Neuron (in vitro differentiated cells): ENCODE measurements at regions not wholly inside any gene's neighbourhood (a gene's known extent, or its start where the extent isn't known, plus 50 kb on each side); places are given as distances from the start of the nearest gene placed in this dataset.

ENCODE experiments used
- H2AFZ ChIP-seq: one replicate; pipeline ENCODE4 v1.6.1; 2013; ENCODE audit warnings: low read depth, mild to moderate bottlenecking, inconsistent platforms, low read length, moderate library complexity
- H3K27me3 ChIP-seq: one replicate; pipeline ENCODE4 v1.6.1; 2013; ENCODE audit warnings: low read length; ENCODE audit not compliant: insufficient read depth
- H3K36me3 ChIP-seq: one replicate; pipeline ENCODE4 v1.6.1; 2013; ENCODE audit warnings: low read length; ENCODE audit not compliant: insufficient read depth
- H3K4me1 ChIP-seq: one replicate; pipeline ENCODE4 v1.6.1; 2013; ENCODE audit warnings: low read length; ENCODE audit not compliant: insufficient read depth
- H3K4me3 ChIP-seq: 2 replicates; pipeline ENCODE4 v1.5.1; 2013; ENCODE audit warnings: mild to moderate bottlenecking, low read length, moderate library complexity
- H3K9me3 ChIP-seq: one replicate; pipeline ENCODE4 v1.6.1; 2013; ENCODE audit warnings: low read length

DNA sequence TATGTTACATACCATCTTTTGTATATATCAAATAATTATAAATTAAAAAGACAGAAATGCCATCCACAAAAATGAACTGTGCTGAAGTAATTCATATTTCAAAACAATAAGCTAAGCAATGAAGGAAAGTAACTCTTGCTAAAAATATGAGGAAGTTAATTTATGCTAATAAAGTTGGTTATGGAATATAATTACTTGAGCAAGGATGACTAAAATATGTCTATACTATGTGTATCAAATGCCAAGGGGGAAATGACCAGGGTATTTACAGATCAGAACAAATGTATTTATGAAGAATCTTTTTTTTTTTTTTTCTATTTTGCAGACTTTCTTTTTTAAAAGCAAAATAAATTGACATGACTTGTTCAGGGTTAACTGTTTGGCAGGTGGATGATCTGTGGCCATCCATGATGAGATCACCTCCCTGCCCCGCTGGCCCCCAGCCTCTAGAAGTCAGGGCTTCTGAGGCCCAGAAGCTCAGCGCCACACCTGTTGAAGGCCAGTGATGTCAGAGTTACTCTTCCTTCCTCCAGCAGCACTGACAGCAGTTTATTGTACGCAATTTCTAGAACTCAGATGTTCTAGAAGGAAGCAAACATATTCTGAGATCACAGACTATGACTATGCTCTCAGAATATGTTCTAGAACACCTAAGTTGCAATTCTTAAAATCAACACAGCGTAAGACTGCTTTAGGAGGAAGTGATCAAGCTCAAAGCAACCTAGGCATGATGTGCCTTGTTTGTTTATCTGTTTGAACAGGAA, 196.1 kb upstream of the KLF14 start:
- H3K4me1 ChIP-seq = peaks cover 5% of the 10 kb centered on the region
- H3K36me3 ChIP-seq = no peaks in the 10 kb centered on the region
- H2AFZ ChIP-seq = no peak overlapping the region
- H3K27me3 ChIP-seq = no peaks in the 10 kb centered on the region
- H3K4me3 ChIP-seq = no peak overlapping the region
- no peaks in the 10 kb centered on the region for H3K9me3 ChIP-seq

DNA sequence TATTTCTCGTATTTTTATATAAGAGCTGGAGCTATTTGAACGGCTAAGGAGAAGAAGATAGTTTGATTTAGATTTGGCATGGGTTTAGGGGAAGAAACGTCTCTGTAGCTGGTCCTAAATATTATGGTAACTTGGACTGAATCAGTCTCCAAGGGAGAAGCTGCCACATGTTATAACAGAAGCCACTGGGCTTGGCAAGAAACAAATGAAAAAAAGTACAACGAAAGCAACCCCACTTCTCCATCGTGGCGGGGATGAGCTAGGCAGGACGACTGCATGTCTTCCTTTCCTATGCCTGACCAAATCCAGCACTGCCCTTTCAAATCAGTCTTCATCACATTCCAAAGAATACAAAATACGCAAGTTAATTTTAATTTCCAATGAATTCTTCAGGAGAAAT, 196.7 kb upstream of the KLF14 start:
- no peak overlapping the region for H2AFZ ChIP-seq
- no peaks in the 10 kb centered on the region for H3K36me3 ChIP-seq
- H3K4me3 ChIP-seq = no peak overlapping the region
- peaks cover 5% of the 10 kb centered on the region for H3K4me1 ChIP-seq
- H3K9me3 ChIP-seq = no peaks in the 10 kb centered on the region
- no peaks in the 10 kb centered on the region for H3K27me3 ChIP-seq

DNA sequence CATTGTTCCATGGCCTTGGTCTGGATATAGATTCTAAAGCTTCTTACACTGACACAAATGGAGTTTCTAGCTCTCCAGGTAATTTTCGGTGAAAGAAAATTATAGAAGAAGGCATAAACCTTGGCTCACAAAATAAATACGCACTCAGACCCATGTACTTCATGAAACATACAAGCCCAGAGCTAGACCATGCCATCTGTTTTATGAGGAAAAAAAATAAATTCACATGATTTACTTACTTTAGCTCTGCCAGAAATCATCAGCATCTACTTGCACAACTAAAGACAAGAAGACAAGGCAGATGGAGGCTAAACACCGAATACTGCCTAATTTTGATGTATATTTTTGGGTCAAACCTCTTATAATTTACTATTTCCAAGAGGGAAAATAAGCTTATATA, 197.4 kb upstream of the KLF14 start:
- Histone ChIP-seq H3K9me3 (no peaks in the 10 kb centered on the region), H3K36me3 (no peaks in the 10 kb centered on the region), H3K27me3 (no peaks in the 10 kb centered on the region), H2AFZ (no peak overlapping the region), H3K4me1 (peaks cover 5% of the 10 kb centered on the region), H3K4me3 (no peak overlapping the region)

DNA sequence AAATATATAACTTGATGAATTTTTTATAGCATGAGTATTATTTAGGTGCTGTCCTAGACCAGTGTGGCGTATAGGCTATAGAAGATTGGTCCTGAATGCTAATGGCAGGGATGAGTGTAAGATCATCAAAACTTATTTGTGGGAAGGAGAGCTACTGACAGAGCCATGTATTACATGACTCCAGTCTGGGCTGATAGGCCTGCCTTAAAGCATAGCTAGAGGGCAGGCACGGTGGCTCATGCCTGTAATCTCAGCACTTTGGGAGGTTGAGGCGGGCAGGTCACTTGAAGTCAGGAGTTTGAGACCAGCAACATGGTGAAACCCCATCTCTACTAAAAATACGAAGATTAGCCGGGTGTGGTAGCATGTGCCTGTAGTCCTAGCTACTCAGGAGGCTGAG, 198.1 kb upstream of the KLF14 start:
- no peak overlapping the region for H2AFZ ChIP-seq
- peaks cover 5% of the 10 kb centered on the region for H3K4me1 ChIP-seq
- H3K4me3 ChIP-seq = no peak overlapping the region
- H3K36me3 ChIP-seq = no peaks in the 10 kb centered on the region
- H3K9me3 ChIP-seq = no peaks in the 10 kb centered on the region
- H3K27me3 ChIP-seq = no peaks in the 10 kb centered on the region

DNA sequence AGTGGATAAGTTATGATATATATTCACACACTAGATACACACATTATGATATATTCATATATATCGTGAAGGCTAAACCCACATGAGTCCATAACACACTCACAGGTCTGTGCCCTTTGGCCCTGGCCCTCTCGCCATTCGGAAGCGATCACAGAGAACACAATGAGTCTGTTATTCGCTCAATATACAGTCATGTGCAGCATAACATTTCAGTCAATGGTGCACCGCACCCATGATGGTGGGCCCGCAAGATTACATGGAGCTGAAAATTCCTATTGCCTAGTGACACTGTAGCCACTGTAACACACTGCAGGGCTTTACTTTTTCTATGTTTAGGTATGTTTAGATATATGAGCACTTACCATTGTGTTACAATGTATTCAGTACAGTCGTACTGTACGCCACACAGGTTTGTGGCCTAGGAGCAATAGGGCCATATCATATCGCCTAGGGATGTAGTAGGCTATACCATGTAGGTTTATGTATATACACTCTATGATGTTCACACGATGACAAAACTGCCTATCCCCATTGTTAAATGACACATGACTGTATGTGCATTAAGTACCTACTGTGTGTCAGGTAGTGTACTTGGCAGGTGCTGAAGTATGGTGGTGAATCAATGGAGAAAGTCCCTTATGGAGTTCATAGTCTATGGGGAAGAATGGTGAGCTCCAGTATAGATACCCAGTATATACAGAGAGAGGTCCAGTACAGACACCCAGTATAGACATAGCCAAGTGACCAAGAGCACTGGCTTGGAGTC, 198.8 kb upstream of the KLF14 start:
- Histone ChIP-seq H2AFZ (no peak overlapping the region), H3K4me3 (no peak overlapping the region), H3K9me3 (no peaks in the 10 kb centered on the region), H3K27me3 (no peaks in the 10 kb centered on the region), H3K36me3 (no peaks in the 10 kb centered on the region), H3K4me1 (no peaks in the 10 kb centered on the region)

DNA sequence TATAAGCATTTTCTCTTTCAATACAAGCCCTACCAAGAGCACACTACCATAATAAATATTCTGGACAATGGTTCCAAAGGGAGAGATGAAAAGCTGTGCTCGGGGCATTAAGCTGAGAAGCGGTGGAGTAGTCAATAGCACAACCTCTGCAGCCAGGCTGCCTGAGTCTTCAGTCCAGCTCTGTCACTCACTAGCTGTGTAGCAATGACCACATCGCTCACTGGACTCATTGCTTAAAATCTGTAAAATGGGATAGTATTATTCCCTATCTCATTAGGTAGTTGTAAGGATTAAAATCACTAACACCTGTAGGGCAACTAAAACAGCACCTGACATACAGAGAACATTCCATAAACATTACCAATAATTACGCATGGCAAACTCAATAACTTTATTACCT, 199.9 kb upstream of the KLF14 start:
- no peak overlapping the region for H3K4me3 ChIP-seq
- no peak overlapping the region for H2AFZ ChIP-seq
- H3K4me1 ChIP-seq = peaks cover 8% of the 10 kb centered on the region
- no peaks in the 10 kb centered on the region for H3K27me3 ChIP-seq
- H3K36me3 ChIP-seq = no peaks in the 10 kb centered on the region
- H3K9me3 ChIP-seq = no peaks in the 10 kb centered on the region

DNA sequence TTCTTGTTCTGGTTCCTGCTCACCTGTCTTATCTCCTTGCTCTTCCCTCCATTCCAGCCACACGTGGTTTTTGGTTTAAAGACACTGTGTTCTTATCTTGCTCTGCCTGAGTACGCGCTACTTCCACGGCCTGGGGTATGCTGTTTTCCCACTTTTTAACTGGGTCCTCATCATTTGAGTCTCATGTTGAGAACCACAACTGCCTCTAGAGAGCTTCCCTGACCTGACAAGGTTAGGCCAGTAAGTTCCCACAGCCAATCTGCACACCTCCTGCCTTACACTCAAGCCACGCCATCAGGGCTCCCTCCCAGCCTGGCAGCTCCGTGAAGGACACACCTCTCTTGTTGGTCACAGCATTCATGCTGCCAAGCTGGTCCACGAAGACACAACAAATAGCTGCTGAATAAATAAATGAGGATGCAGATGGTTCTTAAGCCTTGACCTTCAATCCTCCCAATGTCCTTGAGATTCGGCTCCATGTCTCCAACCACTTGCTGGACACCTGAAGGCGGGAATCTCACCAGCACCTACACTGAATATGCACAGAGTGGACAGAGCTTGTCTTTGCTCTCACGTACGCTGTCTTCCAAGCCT, 201.7 kb upstream of the KLF14 start:
- no peaks in the 10 kb centered on the region for H3K9me3 ChIP-seq
- no peaks in the 10 kb centered on the region for H3K36me3 ChIP-seq

DNA sequence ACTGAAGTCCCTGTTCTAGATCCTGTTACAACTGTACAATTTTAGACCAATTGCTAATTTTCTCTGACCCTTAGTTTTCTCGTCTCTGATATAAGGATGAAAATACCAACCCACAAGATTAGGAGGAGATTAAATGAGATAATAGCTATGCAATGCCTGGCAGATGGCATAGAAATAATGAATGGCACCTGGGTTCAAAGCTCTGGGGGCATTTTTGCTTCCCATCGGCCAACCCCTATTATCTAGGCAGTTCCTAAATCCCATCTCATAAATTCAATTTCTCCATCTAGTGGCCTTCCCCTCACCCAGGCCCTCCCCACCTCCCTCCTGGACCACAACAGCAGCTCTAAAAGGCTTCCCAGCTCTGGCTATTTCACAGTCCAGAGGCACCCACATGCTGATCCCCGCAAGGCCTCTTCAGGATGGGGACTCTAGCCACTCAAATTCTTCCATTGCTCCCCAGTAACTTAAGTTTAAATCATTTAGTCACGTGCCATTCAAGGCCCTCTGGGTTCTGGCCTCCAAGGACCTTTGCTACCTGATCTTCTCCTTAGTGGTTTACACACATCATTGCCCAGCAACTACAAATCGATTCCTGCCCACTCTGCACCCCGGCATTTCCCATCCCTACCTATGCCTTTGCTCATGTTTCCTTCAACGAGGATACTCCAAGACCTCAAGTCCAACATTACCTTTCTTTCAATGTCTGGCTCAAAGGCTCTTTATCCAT, 202.4 kb upstream of the KLF14 start:
- Histone ChIP-seq H3K4me1 (peaks cover 31% of the 10 kb centered on the region), H3K36me3 (no peaks in the 10 kb centered on the region), H3K27me3 (no peaks in the 10 kb centered on the region), H3K9me3 (no peaks in the 10 kb centered on the region), H3K4me3 (no peak overlapping the region), H2AFZ (no peak overlapping the region)

More for the DNA sequence above, 201.7 kb upstream of the KLF14 start:
- peaks cover 25% of the 10 kb centered on the region for H3K4me1 ChIP-seq
- no peak overlapping the region for H2AFZ ChIP-seq
- H3K4me3 ChIP-seq = no peak overlapping the region
- H3K27me3 ChIP-seq = no peaks in the 10 kb centered on the region

DNA sequence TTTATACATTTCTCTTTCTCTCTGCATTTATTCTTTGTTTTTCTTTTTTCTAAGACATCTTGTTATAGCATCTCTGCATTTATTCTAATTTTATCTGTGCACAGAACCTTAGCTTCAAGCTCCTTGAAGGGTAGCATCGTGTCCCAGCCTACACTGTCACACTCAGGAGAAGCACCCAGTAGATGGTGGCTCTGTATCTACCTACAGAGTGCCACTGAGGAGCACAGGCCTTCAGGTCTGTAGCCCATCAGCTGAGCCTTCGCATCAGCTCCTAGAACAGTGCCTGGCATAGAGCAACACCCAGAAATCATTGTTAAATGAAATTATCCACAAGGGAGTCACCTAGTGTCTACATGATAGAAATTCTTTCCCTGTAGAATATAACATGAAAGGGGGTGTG, 203.0 kb upstream of the KLF14 start:
- Histone ChIP-seq H3K4me1 (peaks cover 35% of the 10 kb centered on the region), H2AFZ (no peak overlapping the region), H3K9me3 (no peaks in the 10 kb centered on the region), H3K27me3 (no peaks in the 10 kb centered on the region), H3K4me3 (no peak overlapping the region), H3K36me3 (no peaks in the 10 kb centered on the region)

DNA sequence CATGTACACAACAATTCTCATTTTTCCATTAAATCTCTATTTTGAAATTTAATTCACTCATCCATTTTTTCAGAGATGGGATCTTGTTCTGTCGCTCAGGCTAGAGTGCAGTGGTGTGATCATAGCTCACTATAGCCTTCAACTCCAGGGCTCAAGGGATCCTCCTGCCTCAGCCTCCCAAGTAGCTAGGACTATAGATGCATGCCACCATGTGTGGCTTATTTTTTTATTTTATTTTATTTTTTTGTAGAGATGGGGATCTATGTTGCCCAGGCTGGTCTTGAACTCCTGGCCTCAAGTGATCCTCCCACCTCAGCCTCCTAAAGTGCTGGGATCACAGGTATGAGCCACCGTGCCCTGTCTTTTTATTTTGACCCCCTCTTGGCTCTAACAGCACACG, 203.8 kb upstream of the KLF14 start:
- H2AFZ ChIP-seq = no peak overlapping the region
- H3K9me3 ChIP-seq = no peaks in the 10 kb centered on the region
- no peaks in the 10 kb centered on the region for H3K27me3 ChIP-seq
- no peaks in the 10 kb centered on the region for H3K36me3 ChIP-seq
- H3K4me1 ChIP-seq = peaks cover 43% of the 10 kb centered on the region
- no peak overlapping the region for H3K4me3 ChIP-seq

DNA sequence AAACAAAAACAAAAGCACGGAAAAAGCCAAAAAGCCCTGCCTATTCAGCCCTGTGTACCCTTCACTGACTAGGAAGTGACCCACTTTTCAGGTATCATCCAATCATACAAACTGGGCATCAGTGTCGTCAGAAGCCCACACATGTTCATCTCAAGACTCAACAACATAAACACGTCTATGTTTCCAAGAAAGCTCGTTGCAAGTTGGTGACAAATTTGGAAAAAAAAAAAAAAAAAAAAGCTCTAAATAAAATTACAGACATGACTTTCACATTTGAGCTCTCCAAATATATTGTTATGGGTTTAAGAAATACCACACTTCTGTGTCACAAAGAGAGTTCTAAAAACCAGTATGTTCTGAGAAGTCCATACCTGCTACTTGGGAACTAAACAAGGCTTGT, 204.7 kb upstream of the KLF14 start:
- Histone ChIP-seq H3K27me3 (no peaks in the 10 kb centered on the region), H3K4me1 (peaks cover 51% of the 10 kb centered on the region), H3K36me3 (no peaks in the 10 kb centered on the region), H3K9me3 (no peaks in the 10 kb centered on the region), H3K4me3 (no peak overlapping the region), H2AFZ (no peak overlapping the region)

DNA sequence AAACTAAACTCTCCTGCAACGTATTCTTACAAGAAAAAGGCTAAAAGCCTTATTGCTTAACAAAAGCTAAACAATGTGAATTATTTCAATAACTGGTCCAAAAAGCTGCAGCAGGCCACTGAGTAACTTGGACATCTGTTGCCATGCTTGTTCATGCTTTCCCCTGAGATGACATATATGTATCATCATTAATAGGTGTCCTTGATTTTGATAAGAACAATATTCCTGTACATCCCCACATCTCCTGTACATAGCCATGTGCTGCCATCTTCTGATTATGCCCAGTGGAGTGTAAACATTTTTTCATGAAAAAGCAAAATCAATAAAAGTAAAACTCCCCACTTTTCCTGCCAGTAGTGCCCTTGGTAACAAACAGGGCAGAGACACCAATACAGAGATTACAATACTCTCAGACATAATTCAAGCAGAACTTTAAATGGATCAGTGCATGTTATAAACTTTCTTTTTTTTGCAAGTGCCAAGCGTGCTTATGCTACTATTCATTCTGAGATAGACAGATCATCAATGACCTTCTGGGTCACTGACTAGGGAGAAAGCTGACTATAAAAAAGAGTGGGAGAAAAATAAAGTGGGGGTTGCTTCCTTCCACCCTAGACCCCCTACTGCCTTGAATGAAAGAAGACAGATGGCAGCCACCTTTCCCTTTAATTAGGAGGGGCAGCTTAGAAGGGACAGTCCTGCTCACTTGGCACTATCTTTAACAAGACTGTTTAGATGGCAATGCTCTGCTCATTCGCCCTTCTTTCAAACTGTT, 205.5 kb upstream of the KLF14 start:
- no peak overlapping the region for H3K4me3 ChIP-seq
- H3K27me3 ChIP-seq = no peaks in the 10 kb centered on the region
- no peak overlapping the region for H2AFZ ChIP-seq
- H3K36me3 ChIP-seq = no peaks in the 10 kb centered on the region
- H3K4me1 ChIP-seq = peaks cover 57% of the 10 kb centered on the region
- H3K9me3 ChIP-seq = no peaks in the 10 kb centered on the region
